HepG2 (cell line): ENCODE measurements at regions not wholly inside any gene's neighbourhood (a gene's known extent, or its start where the extent isn't known, plus 50 kb on each side); places are given as distances from the start of the nearest gene placed in this dataset.

Experiments
- ATAC-seq: fragments of 200-7000 bp; cut with Tn5 transposase; 3 replicates; pipeline ENCODE4 v1.9.1; 2020; ENCODE audit warnings: mild to moderate bottlenecking, moderate library complexity
- BruUV-seq: library from RNA; stranded (reverse); fragments of 400-500 nt; replicated peaks from 2 replicates; lab custom pipeline; 2021; lab: Mats Ljungman, UMichigan
- CTCF ChIA-PET: fragments of 300-600 bp; formaldehyde crosslinking; extraction: SDS; loops from one replicate; lab custom pipeline; 2021; ENCODE audit warnings: low total read pairs, inconsistent platforms, low intra/inter-chr PET ratio; lab: Yijun Ruan, JAX
- POLR2A ChIA-PET: fragments of 350-600 bp; sonication (Branson Sonifier 250); formaldehyde crosslinking; loops from one replicate; lab custom pipeline; 2020; ENCODE audit warnings: antibody characterized with exemption, inconsistent platforms; lab: Yijun Ruan, JAX
- DNase-seq: peaks from one replicate; pipeline ENCODE4 v3.0.0-alpha.2; 2015; ENCODE audit warnings: low spot score
- FAIRE-seq: peaks from 3 replicates; lab custom pipeline; 2011; peaks lifted over from hg19 to GRCh38; lab: Jason Lieb, UNC
- H2AFZ ChIP-seq: one replicate; pipeline ENCODE4 v1.6.1; 2011; ENCODE audit warnings: low read length, inconsistent platforms
- H3K27ac ChIP-seq: fragments of 300-600 bp; 3 replicates; pipeline ENCODE4 v1.8.0; 2011; ENCODE audit warnings: mixed run types, mild to moderate bottlenecking, mixed read lengths, low read length, inconsistent platforms; ENCODE audit not compliant: insufficient read depth; ENCODE audit errors: extremely low read length
- H3K27me3 ChIP-seq, 2 experiments: fragments of 200-600 bp in 1 of 2; 2 replicates in 1 of 2; 3 replicates in 1 of 2; pipeline versions ENCODE4 v1.6.0 to v1.8.0; 2011; ENCODE audit warnings: low read length in 2 of 2, mild to moderate bottlenecking in 2 of 2, moderate library complexity in 2 of 2, inconsistent platforms in 1 of 2; ENCODE audit not compliant: insufficient read depth in 2 of 2, control insufficient read depth in 1 of 2
- H3K36me3 ChIP-seq, 2 experiments: fragments of 200-600 bp in 1 of 2; replicated peaks in 1 of 2; 2 replicates in 1 of 2; 3 replicates in 1 of 2; pipeline versions ENCODE4 v1.5.1 to v1.8.0; 2011; ENCODE audit warnings: low read length in 2 of 2, inconsistent platforms in 1 of 2; ENCODE audit not compliant: insufficient read depth in 2 of 2, control insufficient read depth in 1 of 2
- H3K4me1 ChIP-seq: 2 replicates; pipeline ENCODE4 v1.5.1; 2012; ENCODE audit warnings: low read length, inconsistent platforms; ENCODE audit not compliant: insufficient read depth
- H3K4me2 ChIP-seq: 2 replicates; pipeline ENCODE4 v1.6.0; 2011; ENCODE audit warnings: low read depth, low read length, inconsistent platforms
- H3K4me3 ChIP-seq, 3 experiments: fragments of 200-600 bp in 1 of 3; sonication (generic), shearing (Covaris generic) in 1 of 3; replicated peaks in 1 of 3; 2 replicates each; pipeline ENCODE4 v1.5.1; 2011 to 2016; ENCODE audit warnings: low read length in 3 of 3, inconsistent platforms in 2 of 3, low read depth in 2 of 3, mild to moderate bottlenecking in 2 of 3, control low read depth in 1 of 3, mixed read lengths in 1 of 3; ENCODE audit not compliant: insufficient read depth in 1 of 3
- H3K79me2 ChIP-seq: one replicate; pipeline ENCODE4 v1.6.1; 2011; ENCODE audit warnings: low read length, inconsistent platforms; ENCODE audit not compliant: insufficient read depth
- H3K9ac ChIP-seq: 2 replicates; pipeline ENCODE4 v1.6.0; 2011; ENCODE audit warnings: mild to moderate bottlenecking, low read depth, low read length, inconsistent platforms; ENCODE audit not compliant: insufficient read depth
- H3K9me3 ChIP-seq: 2 replicates; pipeline ENCODE4 v1.5.1; 2012; ENCODE audit warnings: mild to moderate bottlenecking, low read length
- H4K20me1 ChIP-seq: 2 replicates; pipeline ENCODE4 v1.6.0; 2011; ENCODE audit warnings: inconsistent platforms, mild to moderate bottlenecking, low read length, moderate library complexity; ENCODE audit not compliant: insufficient read depth
- DPF2 ChIP-seq: sonication (generic); formaldehyde crosslinking; IDR thresholded peaks from 2 replicates; pipeline ENCODE4 v1.4.0; 2020; ENCODE audit warnings: mild to moderate bottlenecking, low read depth, missing genetic modification reagents, borderline replicate concordance
- DR1 ChIP-seq: sonication (generic); formaldehyde crosslinking; IDR thresholded peaks from 2 replicates; pipeline ENCODE4 v1.8.0; 2021; ENCODE audit warnings: mild to moderate bottlenecking, missing genetic modification reagents, inconsistent platforms
- HDAC6 ChIP-seq: fragments of 200-600 bp; sonication (generic); IDR thresholded peaks from 2 replicates; pipeline ENCODE4 v1.7.0; 2017; ENCODE audit warnings: mild to moderate bottlenecking, antibody characterized with exemption, low read length, low read depth
- KIAA2018 ChIP-seq: sonication (generic); formaldehyde crosslinking; IDR thresholded peaks from 2 replicates; pipeline ENCODE4 v1.5.0; 2020; ENCODE audit warnings: mild to moderate bottlenecking, missing genetic modification reagents, borderline replicate concordance
- MED8 ChIP-seq: sonication (generic); formaldehyde crosslinking; IDR thresholded peaks from 2 replicates; pipeline ENCODE4 v1.8.1; 2023; ENCODE audit warnings: mild to moderate bottlenecking, missing genetic modification reagents; ENCODE audit not compliant: insufficient replicate concordance
- NFE2 ChIP-seq: sonication (generic); formaldehyde crosslinking; IDR thresholded peaks from 2 replicates; pipeline ENCODE4 v1.4.0; 2020; ENCODE audit warnings: missing genetic modification reagents
- NONO ChIP-seq, 2 experiments: fragments of 450-650 bp in 1 of 2; sonication (generic) in 1 of 2; formaldehyde crosslinking in 1 of 2; IDR thresholded peaks in 1 of 2; conservative IDR thresholded peaks in 1 of 2; 2 replicates each; pipeline versions ENCODE4 v1.6.1 to v1.8.0; 2017 to 2022; ENCODE audit warnings: mild to moderate bottlenecking in 1 of 2, missing genetic modification reagents in 1 of 2, moderate library complexity in 1 of 2
- PRPF4 ChIP-seq: fragments of 200-400 bp; formaldehyde crosslinking; IDR thresholded peaks from 2 replicates; pipeline ENCODE4 v1.6.1; 2016; ENCODE audit warnings: low read length, low read depth; ENCODE audit not compliant: poor library complexity, severe bottlenecking
- TOPORS ChIP-seq: sonication (generic); formaldehyde crosslinking; IDR thresholded peaks from 2 replicates; pipeline ENCODE4 v1.8.0; 2023; ENCODE audit warnings: mild to moderate bottlenecking, missing genetic modification reagents
- UBTF ChIP-seq: sonication (generic); formaldehyde crosslinking; IDR thresholded peaks from 2 replicates; pipeline ENCODE4 v1.4.0; 2020; ENCODE audit warnings: mild to moderate bottlenecking, missing genetic modification reagents
- ZBTB26 ChIP-seq: IDR thresholded peaks from 2 replicates; pipeline ENCODE4 v1.6.1; 2016; ENCODE audit warnings: missing compliant biosample characterization, missing genetic modification reagents, borderline replicate concordance
- ZKSCAN1 ChIP-seq: fragments of 150-350 bp; IDR thresholded peaks from 2 replicates; pipeline ENCODE4 v1.6.1; 2014; ENCODE audit warnings: low read length
- ZKSCAN5 ChIP-seq: sonication (generic); formaldehyde crosslinking; IDR thresholded peaks from 2 replicates; pipeline ENCODE4 v1.5.1; 2020; ENCODE audit warnings: mild to moderate bottlenecking, missing genetic modification reagents
- WGBS: methylation state at CpG from one replicate; pipeline ENCODE4 v1.1.6; 2017; ENCODE audit warnings: low lambda C conversion rate; 5-methylcytosine and 5-hydroxymethylcytosine counted together
- in situ Hi-C: cut with HindIII; loops from 2 replicates; pipeline ENCODE4 v1.10.0; 2017; ENCODE audit warnings: low pct_unique_long_range_greater_than_20kb; ENCODE audit not compliant: extremely low pct_ligation_motif_present
- intact Hi-C: fragments of 100-400 bp; cut with micrococcal nuclease; formaldehyde crosslinking; loops from one replicate; pipeline ENCODE4 v1.10.0; 2022; ENCODE audit not compliant: unreplicated experiment

- CTCF ChIA-PET = no interaction called here
- Histone ChIP-seq H3K9ac (no peak overlapping the region), H4K20me1 (no peaks in the 10 kb centered on the region), H3K4me1 (no peaks in the 10 kb centered on the region), H3K36me3 (no peaks in the 10 kb centered on the region), H3K4me3 (no peak overlapping the region)
- FAIRE-seq = no peak
- in situ Hi-C loops = no loop called here
- intact Hi-C loops = no loop called here
- TF ChIP-seq KIAA2018 = no peak
- no peak for TF ChIP-seq NFE2 (CRISPR knock-in tag)
- TF ChIP-seq NONO (IDR thresholded peaks at IDR 0.05) = no peak
- TF ChIP-seq NONO (CRISPR knock-in tag; conservative IDR thresholded peaks at IDR 0.05) = no peak
- no peak for TF ChIP-seq ZBTB26
- TF ChIP-seq PRPF4 = no peak
- TF ChIP-seq UBTF (CRISPR knock-in tag) = no peak
- TF ChIP-seq TOPORS = no peak
- TF ChIP-seq ZKSCAN5 = no peak
- TF ChIP-seq MED8 (CRISPR knock-in tag) = no peak
- no peak for TF ChIP-seq DR1
- no peak for TF ChIP-seq DPF2 (CRISPR knock-in tag)
- no peak for TF ChIP-seq HDAC6
- TF ChIP-seq ZKSCAN1 = no peak
- TF ChIP-seq, all 625 proteins: peak for 0
- Histone ChIP-seq H3K9me3 (peaks cover 92% of the 10 kb centered on the region), H3K4me2 (no peak overlapping the region), H2AFZ (no peak overlapping the region), H3K27ac (no peak overlapping the region), H3K27me3 (no peaks in the 10 kb centered on the region), H3K79me2 (no peaks in the 10 kb centered on the region)
- ATAC-seq (no peak), DNase-seq (no peak)
- WGBS = 0% methylated on average over 1 of the region's 3 CpGs
- POLR2A ChIA-PET = no interaction called here
- no TSS peak for BruUV-seq
These were observed 206.6 kb upstream of the SETBP1 start for GRCh38 chr18:44474067-44474411.
